Kidney (tissue), 13 donors: ENCODE measurements at regions not wholly inside any gene's neighbourhood (a gene's known extent, or its start where the extent isn't known, plus 50 kb on each side); places are given as distances from the start of the nearest gene placed in this dataset.

Experiments used
- DNase-seq, 5 donors: peaks; one replicate each; pipeline ENCODE4 v3.0.0-alpha.2; 2013 to 2020
- FAIRE-seq: peaks from 2 replicates; lab custom pipeline; 2012; peaks lifted over from hg19 to GRCh38; lab: Jason Lieb, UNC
- H3K27ac ChIP-seq, 2 donors: one replicate each; pipeline ENCODE4 v1.7.0; 2013; ENCODE audit warnings: low read depth in 2 of 2, low read length in 2 of 2, inconsistent platforms in 1 of 2
- H3K27me3 ChIP-seq: one replicate; pipeline ENCODE4 v1.7.1; 2013; ENCODE audit warnings: low read length, inconsistent platforms; ENCODE audit not compliant: control insufficient read depth, insufficient read depth
- H3K36me3 ChIP-seq, 3 donors: one replicate each; pipeline versions ENCODE4 v1.7.0 to v1.7.1; 2013; ENCODE audit warnings: low read length in 3 of 3, control low read depth in 1 of 3, inconsistent platforms in 1 of 3; ENCODE audit not compliant: insufficient read depth in 3 of 3, control insufficient read depth in 2 of 3
- H3K4me1 ChIP-seq, 3 donors: one replicate each; pipeline versions ENCODE4 v1.7.0 to v1.7.1; 2013; ENCODE audit warnings: low read length in 3 of 3, inconsistent platforms in 1 of 3, low read depth in 1 of 3; ENCODE audit not compliant: control insufficient read depth in 2 of 3, insufficient read depth in 2 of 3
- H3K4me3 ChIP-seq, 3 donors: one replicate each; pipeline versions ENCODE4 v1.7.0 to v1.8.1; 2013; ENCODE audit warnings: low read length in 3 of 3, control low read depth in 1 of 3, inconsistent platforms in 1 of 3
- H3K9ac ChIP-seq, 3 donors: one replicate each; pipeline versions ENCODE4 v1.7.0 to v1.7.1; 2013; ENCODE audit warnings: low read length in 3 of 3, control low read depth in 1 of 3, inconsistent platforms in 1 of 3
- H3K9me3 ChIP-seq, 3 donors: one replicate each; pipeline versions ENCODE4 v1.7.0 to v1.7.1; 2013; ENCODE audit warnings: low read length in 3 of 3, control low read depth in 1 of 3, inconsistent platforms in 1 of 3; ENCODE audit not compliant: control insufficient read depth in 2 of 3, insufficient read depth in 1 of 3
- CTCF ChIP-seq: IDR thresholded peaks from 3 replicates; pipeline ENCODE4 v1.5.1; 2012; ENCODE audit warnings: mild to moderate bottlenecking, moderate library complexity, borderline replicate concordance; ENCODE audit not compliant: insufficient read depth; ENCODE audit errors: extremely low read depth
- intact Hi-C: fragments of 100-400 bp; cut with DNase I; formaldehyde crosslinking; loops from one replicate; pipeline ENCODE4 v1.11.1; 2022
- donor health status: control.
- donor health status: control.
- donor health status: control.
- donor health status: control.
- donor health status: control.
- donor health status: DM: yes; HTN: yes; CAD: no.
- donor health status: Normal renal cell carcinoma (clear cell type).

DNA sequence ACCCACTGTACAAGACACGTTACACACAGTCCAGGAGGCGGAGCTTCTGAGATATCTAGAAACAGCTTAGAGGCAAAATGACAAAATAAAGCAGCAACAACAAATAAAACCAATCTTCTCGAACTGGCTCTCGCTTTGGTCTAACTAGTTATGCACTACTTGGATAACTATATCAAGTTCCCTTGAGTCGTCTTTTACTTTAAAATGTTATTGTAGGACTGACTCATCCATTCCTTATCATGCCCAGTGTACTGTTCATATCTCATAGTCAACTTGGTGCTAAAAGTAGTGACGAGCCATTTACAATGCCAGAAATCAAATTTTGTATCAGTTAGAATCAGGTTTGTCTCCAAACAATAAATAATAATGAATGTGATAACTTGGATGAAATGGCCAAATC lies 102.5 kb upstream of the SLC35G4 start:
- DNase-seq, result no peak
- Histone ChIP-seq H3K9me3 (no peaks in the 10 kb centered on the region), H3K27ac (no peak overlapping the region), H3K4me3 (no peak overlapping the region), H3K27me3 (no peaks in the 10 kb centered on the region), H3K9ac (no peak overlapping the region), H3K36me3 (no peaks in the 10 kb centered on the region), H3K4me1 (peaks cover 0 to 1% (median 0%) of the 10 kb centered on the region in 3 donors)
- TF ChIP-seq CTCF, result no peak
- no peak for FAIRE-seq
- intact Hi-C loops, result no loop called here

GRCh38 chr18:11505993-11506392 lies 103.4 kb upstream of the SLC35G4 start:
- Histone ChIP-seq H3K36me3 (no peaks in the 10 kb centered on the region), H3K4me3 (no peak overlapping the region), H3K27ac (no peak overlapping the region), H3K4me1 (no peaks in the 10 kb centered on the region), H3K27me3 (no peaks in the 10 kb centered on the region), H3K9ac (no peak overlapping the region), H3K9me3 (no peaks in the 10 kb centered on the region)
- FAIRE-seq (no peak), DNase-seq (no peak)
- intact Hi-C loops, result no loop called here
- TF ChIP-seq CTCF, result no peak

GRCh38 chr18:11504962-11505361 lies 104.4 kb upstream of the SLC35G4 start:
- no peak for FAIRE-seq

More at GRCh38 chr18:11504962-11505361, 104.4 kb upstream of the SLC35G4 start:
- Histone ChIP-seq H3K9me3 (no peaks in the 10 kb centered on the region), H3K27me3 (no peaks in the 10 kb centered on the region), H3K4me3 (no peak overlapping the region), H3K36me3 (no peaks in the 10 kb centered on the region), H3K27ac (no peak overlapping the region), H3K4me1 (no peaks in the 10 kb centered on the region), H3K9ac (no peak overlapping the region)
- intact Hi-C loops, result no loop called here
- no peak for TF ChIP-seq CTCF
- no peak for DNase-seq
